ENCODE measurements at regions not wholly inside any gene's neighbourhood (a gene's known extent, or its start where the extent isn't known, plus 50 kb on each side); places are given as distances from the start of the nearest gene placed in this dataset.
A peak's percentile ranks its signal among the peaks of the same experiment; 100 is the strongest.

- DNase-seq: no peak
These were observed 229.5 kb downstream of the ETAA1 start for GRCh38 chr2:67626656-67627055.

DNA sequence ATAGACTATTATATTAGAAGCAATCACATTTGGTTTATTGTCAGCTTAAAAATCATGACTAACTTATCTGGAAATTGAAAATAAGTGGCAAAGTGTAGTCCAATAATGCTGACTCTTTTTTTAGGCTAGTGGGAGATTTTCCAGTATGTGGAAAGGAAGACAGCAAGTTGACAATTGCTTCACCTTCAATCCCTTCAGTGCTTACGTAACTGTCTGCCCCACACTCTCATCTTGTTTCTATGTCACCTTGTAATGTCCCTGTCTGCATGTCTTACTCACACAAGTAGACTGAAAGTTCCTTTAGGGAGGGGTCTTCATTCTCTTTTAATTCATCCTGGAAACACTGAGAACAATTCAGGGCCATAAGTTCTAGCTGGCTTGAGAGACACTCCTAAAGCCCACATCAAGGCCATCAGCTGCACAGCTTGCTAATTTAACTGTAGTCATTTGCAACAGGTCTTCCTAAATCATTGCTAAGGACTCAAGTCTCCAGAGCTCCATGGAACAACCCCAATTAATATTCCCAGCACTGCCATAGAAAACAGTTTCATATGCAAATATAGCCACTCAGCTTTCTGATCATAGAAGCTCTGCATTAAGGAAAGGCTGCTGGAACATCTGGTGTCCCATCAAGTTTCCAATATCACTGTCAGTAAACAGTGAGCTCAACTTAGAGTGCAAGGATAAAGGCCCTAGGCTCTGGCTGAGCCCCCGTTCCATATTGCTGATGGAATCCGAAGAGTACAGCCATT, 230.5 kb downstream of the ETAA1 start:
- DNase-seq: no peak

DNA sequence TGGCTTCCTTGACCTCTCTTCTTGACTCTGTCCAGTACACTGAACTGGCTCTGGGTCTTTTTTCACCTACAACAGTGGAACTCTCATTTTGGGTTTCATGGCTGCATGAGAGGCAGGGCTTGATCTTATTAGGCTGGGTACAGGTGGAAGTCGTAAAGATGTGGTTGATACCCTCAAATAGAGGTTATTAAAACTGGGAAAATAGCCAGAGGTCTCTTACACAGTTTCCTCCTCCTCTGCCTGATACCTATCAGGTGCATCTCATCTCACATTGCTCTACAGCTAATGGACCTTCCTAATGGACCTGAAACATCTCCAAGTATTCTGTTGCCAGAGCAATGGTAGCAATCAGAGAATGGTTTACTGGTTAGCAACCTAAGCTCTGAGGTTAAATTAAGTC, 231.8 kb downstream of the ETAA1 start:
- DNase-seq: no peak

DNA sequence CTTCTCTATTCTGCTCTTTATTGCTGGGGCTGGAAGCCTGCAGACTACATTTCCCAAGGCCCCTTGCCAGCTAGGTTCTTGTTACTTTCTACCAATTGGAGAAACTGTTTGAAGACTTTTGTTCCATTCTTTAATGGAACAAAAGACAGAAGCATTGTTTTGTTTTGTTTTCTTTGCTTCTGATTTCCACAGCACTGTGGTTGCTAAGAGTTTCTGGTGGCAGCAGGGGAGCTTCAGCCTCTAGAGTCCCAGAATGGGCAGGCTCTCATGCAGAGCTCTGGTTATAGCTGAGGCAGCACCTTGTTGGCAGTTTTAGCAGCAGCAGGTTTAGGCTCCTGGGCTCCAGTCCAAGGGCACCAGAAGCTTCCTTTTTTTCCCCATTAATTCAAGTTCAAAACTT, 234.3 kb downstream of the ETAA1 start:
- no peak for DNase-seq

GRCh38 chr2:67633212-67633856, 236.2 kb downstream of the ETAA1 start:
- DNase-seq: no peak

DNA sequence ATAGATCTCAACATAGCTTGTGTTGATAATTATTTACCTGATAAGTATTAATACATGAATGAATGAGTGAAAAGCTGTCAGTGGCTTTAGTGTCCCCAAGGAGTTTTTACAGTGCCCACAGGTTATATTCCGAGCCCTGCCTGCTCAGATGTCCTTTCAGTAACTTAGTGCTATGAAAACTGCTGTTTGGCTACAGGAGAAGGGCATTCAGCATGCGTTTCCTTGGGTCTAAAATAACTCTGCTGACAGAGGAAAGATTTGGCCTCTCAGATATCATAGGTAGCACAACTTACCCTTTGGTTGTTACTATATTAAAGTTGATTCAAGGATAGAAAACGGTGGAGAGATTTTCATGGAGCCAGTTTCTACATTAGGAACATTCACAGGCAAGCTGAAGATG, 241.0 kb downstream of the ETAA1 start:
- no peak for DNase-seq

DNA sequence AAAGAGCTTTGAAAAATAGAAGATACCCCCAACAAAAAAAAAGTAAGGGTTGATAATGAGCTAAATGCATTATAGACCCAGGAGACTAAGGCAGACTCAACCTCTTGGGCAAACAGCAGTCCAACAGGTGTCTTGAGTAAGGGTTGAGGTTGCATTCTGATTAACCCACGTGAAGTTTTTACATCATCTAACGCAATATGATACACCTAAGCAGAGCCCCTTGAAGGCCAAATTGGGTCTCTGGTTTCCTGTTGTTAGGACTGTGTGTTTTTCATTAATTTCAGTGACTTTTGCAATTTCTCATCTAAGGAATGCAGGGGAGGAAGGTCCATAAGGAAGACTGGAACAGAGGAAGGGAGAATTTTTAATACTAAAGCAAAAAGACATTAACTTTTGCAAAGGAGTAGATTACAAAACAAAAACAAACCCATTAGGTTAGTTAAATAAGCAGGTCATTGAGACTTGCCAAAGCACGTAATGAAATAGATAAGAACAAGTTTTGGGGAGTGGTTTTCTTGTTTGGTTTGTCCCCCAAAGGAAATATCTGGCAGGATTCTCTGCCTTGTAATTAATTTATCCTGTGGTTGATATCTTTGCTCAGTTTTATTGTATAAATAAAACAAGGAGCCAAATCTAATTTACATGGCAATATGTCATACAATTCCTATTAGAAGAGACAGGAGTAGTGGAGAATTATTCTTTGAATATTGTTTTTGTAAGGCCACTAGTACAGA, 244.3 kb downstream of the ETAA1 start:
- DNase-seq: no peak

DNA sequence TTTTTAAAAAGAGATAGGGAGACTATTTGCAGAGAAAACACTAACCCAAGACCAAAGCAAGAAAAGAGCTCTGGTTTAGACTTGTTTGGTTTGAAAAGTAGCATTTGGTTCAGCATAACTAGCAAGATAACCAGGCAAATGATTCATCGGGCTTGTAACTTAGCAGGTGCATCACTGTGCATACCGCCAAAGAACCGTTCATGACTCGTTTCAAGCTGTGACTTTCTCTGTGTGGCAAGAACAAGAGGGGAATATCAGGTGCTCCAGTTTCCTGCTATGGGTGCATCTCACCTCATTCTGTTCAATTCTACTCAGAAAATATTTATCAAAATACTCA, 244.9 kb downstream of the ETAA1 start:
- DNase-seq: no peak

DNA sequence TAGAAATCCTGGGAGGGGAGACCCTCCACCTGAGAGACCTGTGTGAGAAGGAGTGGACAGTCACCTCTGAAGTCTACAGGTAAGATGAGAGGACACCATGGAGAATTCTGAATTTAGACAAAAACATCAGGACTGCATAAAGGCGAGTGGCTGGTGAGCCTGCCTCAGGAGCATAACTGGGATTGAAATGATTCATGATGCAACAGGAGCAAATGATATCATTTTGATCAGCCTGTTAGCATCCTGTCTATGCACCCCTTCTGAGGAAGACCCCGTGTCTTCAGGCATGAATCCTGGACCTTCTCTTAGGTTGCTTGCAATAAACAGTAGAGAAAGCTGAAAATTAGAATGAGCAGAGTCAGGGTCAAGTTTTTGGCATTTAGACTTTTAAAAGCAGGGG, 245.8 kb downstream of the ETAA1 start:
- DNase-seq: no peak

- DNase-seq: no peak
These were observed 248.4 kb downstream of the ETAA1 start for GRCh38 chr2:67645280-67646138.

DNA sequence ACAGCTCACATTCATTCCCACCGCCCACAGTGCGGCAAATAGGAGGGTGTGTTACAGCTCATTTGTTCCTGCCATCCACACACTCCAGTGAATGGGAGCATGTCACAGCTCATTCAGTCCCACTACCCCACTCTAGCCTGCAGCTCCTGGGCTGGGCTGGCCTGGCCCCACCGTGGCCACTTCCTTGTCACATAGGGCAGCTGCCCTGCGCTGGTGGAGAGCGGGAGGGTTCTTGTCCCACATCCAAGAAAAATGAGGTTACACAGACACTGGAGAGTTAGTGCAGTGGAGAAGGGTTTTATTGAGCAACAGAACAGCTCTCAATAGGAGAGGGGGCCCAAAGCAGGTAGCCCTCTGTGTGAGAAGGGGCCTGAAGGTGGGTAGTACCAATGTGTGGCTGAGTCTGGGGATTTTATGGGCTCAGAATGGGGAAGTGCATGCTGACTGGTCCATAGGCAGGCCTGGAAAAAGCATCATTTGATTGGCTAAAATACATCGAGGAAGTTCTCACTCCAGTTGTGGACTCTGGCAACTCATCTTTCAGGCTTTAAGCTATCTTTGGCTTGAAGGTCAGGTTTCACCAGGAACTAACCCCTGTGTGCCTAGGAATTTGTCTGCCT, 249.7 kb downstream of the ETAA1 start:
- DNase-seq: no peak

DNA sequence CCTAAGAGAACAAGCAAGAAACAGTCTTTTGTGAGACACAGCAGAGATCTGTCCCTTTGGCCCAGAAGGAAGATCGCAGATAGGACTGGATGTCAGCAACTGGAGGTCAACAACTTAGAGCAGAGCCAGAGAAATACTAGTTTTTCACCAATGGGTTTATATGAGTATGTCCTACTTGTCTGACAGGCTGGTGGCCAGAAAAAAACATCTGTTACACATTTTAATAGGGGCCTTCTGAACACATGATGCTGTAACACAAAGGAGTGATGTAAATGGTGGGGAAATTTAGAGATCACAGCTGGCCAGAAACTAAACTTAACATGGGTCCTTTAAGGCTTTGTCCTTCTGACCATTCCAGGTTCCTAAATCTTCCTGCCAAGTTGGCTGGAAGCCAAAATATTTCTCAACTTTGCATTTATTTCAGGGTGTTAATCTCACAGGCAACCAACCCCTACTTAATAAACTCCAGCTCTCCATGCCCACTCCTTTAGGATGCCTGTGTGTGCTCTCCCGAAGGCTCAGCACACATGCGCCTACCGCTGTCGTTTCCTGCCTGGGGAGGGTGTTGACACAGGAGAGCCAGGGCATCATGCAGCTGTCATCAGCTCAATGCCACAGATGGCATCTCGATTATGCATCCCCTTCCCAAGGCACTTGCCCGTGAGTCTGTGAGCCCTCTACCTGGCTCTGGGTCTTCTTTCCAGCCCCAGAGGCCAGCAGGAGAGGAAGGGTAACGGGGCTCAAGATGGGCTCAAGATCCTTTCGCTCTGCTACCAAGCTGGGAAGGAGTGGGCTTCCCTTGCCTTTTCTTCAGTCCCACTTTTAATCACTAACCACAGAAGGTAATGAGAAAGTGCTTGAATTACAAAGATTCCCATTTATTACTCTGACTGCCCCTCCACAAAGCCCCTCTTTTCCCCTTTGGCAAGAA, 252.5 kb downstream of the ETAA1 start:
- no peak for DNase-seq

GRCh38 chr2:67650291-67651133, 253.4 kb downstream of the ETAA1 start:
- peak; percentile 4 for DNase-seq

DNA sequence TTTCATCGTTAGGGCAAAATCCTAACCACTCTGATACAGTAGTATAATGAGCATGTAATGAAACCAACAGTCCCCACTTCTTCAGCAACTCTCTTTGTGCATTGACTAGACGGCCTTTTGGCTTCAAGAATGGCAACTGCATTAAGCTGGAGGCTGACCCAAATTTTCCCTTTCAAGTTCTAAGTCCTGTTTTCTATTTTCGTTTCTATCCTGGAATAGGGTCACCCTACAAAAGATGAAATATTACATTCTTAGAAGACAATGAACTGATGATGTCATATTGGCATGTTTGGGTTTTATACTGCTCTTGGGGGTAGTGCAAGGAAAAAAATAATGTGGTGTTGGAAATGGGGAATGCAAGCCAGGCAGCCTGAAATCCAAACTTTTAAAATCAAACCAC, 254.4 kb downstream of the ETAA1 start:
- no peak for DNase-seq

GRCh38 chr2:67652679-67653078, 255.5 kb downstream of the ETAA1 start:
- no peak for DNase-seq

- DNase-seq: no peak
These were observed 259.7 kb downstream of the ETAA1 start for GRCh38 chr2:67656875-67657274.

- DNase-seq: no peak
These were observed 261.7 kb downstream of the ETAA1 start for GRCh38 chr2:67658820-67659219.

- DNase-seq: no peak
These were observed 263.0 kb downstream of the ETAA1 start for GRCh38 chr2:67660015-67660602.

DNA sequence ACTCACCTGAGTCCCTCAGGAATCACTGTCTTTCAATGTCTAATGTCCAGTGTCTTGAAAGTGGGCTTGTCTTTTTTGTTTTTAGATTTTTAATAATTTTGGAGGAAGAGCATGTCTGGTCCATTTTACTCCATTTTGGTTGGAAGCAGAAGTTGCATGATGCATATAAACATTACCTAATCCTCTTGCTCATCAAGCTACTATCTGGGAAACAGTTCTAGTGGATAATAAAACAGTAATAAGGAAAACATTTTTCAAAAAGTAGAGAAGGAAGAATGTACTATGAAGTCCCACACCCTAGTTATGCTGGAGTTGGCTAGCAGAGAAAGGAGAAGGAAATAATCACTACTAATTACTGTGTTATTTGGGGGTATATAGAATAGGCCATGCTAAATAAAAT, 263.7 kb downstream of the ETAA1 start:
- no peak for DNase-seq

- no peak for DNase-seq
These were observed 265.1 kb downstream of the ETAA1 start for GRCh38 chr2:67662222-67662621.

All from CD4-positive, alpha-beta T cell treated with Interleukin-21 for 1 hour (primary cell).